ENCODE measurements at regions not wholly inside any gene's neighbourhood (a gene's known extent, or its start where the extent isn't known, plus 50 kb on each side); places are given as distances from the start of the nearest gene placed in this dataset.

GRCh38 chr19:34852669-34853068 is 74.0 kb upstream of the ZNF30 start:
- no peak for TF ChIP-seq CTCF (IDR thresholded peaks at IDR 0.05)
- TF ChIP-seq POLR2AphosphoS5 (IDR thresholded peaks at IDR 0.05): no peak

Data from breast epithelium (tissue), 3 donors.